ELR (cell line): ENCODE measurements at regions not wholly inside any gene's neighbourhood (a gene's known extent, or its start where the extent isn't known, plus 50 kb on each side); places are given as distances from the start of the nearest gene placed in this dataset.
A peak's percentile ranks its signal among the peaks of the same experiment; 100 is the strongest.

Source experiments
- DNase-seq: peaks from one replicate; pipeline ENCODE4 v3.0.0-alpha.2; 2015; ENCODE audit warnings: low read depth

DNA sequence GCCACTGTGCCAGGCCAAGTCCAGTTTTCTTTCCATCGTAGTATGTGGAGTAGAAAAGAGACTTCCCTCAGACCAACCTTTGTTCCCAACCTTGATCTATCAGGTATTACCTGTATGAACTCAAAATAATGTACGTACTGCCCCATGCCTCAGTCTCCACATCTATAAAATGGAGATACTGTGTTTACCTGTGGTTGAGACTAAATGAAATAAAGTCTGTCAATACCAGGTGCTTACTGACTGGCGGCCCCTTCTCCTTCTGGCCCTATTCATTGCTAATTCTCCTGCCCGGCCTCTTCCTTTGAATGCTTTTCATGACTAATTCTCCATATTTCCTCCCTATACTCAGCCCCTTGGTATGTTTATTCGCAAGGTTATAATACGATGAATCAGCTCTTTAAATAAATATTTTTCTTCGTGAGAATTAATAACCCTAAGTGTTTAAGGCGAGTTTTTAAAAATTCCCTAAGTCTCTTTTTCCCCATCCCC, 89.6 kb upstream of the BASP1 start:
- peak; percentile 96 for DNase-seq

DNA sequence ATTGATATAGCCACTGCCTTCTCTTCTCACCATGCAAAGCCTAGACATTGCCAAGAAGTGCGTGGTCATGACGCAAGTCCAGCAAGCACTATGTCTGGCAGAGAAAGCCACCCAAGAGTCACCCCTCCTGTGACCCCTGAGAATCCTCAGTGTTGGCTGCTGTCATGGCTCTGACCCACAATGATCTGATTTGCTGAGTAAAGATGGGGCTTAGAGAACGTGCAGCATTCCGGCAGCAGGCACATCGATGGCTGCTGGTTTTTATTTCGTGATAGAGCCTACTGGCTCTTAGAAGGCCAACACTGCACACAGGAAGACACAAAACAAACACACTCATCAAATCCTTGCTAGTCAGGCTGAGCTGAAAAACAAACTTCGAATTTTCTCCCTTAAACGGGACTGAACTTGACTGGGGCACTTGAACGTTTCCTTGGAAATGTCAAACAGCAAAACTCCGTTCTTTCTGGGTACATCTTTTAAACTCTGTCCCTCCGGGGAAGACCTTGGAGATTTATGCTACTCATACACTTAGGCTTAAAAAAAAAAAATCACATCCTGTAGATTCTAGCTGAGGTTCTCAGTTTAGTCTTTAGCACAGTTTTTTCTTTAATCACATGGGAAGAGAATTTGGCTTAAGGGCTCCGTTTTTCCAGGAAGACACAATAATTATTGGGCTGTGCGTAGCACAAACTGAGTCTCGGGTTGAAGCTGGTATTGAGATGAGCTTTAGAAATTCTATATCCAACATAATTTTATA, 88.2 kb upstream of the BASP1 start:
- no peak for DNase-seq

DNA sequence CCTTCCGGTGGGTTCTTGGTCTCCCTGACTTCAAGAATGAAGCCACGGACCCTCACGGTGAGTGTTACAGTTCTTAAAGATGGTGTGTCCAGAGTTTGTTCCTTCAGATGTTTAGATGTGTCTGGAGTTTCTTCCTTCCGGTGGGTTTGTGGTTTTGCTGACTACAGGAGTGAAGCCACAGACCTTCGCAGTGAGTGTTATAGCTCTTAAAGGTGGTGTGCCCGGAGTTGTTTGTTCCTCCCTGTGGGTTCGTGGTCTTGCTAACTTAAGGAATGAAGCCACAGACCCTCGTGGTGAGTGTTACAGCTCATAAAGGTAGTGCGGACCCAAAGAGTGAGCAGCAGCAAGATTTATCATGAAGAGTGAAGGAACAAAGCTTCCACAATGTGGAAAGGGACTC, 87.1 kb upstream of the BASP1 start:
- peak; percentile 71 for DNase-seq

DNA sequence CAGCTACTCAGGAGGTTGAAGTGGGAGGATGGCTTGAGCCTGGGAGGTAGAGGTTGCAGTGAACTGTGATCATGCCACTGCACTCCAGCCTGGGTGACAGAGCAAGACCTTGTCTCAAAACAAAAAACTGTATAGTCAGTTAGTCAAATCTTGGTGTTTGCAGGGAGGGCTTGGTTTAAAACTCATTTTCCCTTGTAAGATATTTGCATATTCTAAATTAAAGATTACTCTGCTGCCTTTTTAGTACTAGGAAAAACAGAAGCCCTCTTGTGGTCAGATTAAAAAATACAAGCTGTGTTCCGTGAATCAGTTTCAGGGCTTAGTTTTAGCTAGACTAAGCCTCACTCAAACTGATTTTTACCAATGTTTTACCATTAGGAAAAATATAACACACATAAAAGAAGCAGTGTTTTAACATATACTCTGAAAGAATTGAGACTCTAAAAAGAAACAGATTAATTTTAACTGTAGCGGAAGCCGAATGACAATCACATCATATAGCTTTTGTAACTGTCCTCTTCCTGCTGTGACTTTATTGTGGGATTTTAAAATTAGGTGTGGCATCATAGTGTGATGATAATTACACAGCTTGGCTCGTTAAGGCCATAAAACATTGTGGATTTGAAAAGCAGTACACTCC, 84.9 kb upstream of the BASP1 start:
- peak; percentile 75 for DNase-seq

DNA sequence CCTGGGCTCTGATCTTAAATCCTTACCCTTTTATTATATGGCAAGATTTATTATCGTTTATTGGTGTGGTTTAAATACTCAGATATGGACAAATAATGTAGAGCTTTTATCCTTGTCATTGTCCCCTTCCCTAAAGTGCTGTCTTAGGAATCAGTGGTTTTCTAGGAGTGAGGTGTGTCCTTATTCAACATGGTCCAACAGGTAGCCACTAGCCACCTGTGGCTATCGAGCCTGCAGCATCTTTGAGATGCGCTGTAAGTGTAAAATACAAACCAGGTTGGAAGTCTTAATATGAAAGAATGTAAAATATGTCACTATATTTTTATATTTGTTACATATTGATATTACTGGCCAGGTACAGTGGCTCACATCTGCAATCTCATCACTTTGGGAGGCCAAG, 82.4 kb upstream of the BASP1 start:
- DNase-seq: no peak

DNA sequence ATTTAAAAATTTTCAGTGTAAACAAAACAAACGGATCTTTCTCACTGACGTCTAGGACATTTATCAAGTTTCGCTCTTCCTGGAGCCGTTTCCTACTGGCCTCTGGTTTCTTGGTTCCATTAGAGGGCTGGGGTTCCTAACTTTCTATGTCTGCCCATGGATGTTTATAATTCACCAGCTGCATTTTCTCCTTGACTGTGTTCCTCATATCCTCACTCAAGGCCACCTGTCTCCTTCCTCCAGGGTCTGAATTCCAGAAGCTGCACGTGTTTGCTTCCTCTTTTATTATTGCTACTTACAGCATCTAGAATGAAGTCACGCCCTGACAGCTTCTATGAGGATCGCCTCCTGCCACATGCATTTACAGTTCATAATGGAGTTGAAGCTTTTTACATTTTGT, 74.1 kb upstream of the BASP1 start:
- DNase-seq: no peak

DNA sequence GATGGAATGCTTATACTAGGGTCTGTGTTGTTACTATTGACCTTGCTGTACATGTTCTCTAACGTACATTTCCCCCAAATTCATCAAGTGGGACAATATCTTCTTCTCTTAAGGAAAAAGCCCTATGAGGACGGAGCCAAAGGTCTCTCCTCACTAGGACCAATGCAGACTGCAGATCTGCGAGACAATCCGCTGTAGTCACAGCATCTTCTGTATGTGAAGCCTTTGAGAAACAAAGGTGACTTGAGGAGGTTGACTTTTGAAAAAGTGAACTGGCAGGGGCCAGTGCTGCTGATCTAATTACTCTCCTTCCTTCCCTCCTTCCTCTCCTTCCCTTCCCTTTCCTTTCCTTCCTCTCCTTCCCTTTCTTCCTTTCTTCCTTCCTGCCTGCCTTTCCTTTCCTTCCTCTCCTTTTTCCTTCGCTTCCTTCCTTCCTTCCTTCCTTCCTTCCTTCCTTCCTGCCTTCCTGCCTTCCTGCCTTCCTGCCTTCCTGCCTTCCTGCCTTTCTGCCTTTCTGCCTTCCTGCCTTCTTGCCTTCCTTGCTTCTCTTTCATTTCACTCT, 71.1 kb upstream of the BASP1 start:
- no peak for DNase-seq

DNA sequence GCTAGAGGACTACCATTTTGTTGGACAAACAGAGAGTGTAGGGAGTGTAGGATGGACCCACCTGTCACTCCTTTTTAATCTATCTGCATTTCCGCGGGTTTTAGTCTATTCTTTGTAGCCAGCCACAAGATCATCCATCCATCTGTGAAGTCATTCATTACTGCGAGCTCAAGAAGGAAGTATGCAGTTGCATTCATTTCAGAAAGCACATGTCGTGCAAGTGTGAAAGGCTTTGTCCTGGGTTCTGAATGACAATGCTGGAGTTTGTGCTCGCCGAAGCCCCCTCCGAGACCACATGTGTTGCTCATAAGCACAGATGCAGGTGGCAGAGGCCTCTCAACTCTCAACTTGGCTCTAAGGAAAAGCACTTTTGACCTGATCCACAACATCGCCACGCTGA, 70.3 kb upstream of the BASP1 start:
- DNase-seq: no peak

DNA sequence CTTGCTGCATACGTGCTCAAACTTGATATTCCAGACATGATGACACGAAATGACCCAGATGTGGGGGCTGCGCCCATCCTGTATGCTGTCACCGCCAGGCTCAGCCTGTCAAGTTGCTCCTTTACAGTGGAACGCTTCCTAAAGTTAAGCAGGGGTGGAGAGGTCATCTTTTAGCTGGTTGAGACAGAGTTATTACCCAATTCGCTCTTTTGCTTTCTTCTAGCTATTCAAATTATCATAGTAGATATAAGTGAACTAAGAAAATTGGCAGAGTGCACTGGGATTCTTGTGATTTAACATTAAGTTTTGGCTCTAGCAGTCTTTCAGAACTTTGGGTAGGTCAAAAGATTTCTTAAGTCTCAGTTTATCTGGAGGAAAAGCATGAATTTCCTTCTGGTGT, 69.8 kb upstream of the BASP1 start:
- no peak for DNase-seq

DNA sequence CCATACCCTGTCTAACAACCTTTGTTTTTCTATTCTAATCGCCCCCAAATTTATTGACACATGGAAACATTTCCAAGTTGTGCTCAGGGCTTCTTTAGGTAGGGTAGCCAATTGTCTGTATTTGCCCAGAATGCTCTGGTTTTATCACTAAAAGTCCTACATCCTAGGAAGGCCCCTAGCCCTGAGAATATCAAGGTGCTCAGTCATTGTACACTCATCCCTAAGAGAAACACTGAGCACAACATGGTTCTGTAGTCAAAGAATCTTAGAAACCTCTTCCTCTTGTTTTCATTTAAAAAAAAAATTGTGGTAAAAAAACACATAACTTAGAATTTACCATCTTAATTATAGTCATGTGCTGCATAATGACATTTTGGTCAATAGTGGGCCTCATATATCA, 69.0 kb upstream of the BASP1 start:
- peak; percentile 47 for DNase-seq

DNA sequence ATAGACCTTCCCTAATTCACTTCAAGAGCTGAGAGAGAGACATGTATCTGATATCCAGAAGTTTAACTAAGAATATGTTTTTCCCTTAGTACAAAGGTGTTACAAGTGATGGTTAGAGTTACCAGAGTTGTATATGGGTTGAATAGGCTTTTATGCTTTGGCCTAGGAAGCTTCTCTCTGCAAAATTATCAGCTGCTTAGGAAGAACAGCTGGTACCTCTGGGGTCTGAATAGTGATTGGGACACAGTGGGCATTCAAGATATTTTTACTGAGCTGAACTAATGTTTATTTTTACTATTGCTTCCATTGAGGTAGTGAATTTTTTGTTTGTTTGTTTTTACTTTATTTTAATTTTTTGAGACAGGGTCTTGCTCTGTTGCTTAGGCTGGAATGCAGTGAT, 67.6 kb upstream of the BASP1 start:
- DNase-seq: no peak

DNA sequence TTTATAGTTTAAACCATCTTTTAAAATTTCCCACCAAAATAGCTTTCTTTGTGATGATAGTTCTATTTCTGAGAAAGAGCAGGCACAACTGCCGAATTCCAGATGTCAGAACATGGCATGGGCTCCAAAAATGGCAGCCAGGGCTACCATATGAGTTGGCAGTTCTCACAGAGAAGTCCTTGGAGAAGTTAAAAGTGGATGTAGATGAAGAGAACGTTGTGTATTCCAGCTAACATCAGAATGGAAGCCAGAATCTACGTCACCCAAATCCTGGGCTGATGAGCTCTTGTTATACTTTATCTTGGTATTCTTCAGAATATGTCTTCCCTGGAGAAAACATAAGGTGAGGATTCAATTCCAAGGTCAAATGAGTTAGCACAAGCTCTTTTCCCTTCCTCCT, 66.9 kb upstream of the BASP1 start:
- DNase-seq: no peak

DNA sequence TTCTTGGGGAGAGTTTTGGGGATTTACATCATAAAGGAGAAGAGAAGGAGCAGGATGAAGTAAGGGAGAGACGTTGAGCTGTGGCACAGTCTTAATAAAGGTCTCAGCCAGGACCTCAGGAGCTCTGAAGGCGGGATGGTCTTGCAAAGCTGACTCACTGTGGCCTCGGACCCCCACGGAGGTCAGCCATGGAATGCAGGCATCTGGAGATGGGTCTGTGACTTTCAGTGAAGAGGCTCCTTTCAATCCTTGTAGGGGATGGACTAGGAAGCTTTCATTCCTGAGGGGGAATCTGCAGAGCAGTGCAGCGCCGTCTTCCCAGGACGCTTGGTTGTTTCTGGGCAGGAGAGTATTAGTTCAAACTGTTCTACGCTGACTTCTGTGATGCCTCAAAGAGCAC, 65.7 kb upstream of the BASP1 start:
- DNase-seq: peak; percentile 43

DNA sequence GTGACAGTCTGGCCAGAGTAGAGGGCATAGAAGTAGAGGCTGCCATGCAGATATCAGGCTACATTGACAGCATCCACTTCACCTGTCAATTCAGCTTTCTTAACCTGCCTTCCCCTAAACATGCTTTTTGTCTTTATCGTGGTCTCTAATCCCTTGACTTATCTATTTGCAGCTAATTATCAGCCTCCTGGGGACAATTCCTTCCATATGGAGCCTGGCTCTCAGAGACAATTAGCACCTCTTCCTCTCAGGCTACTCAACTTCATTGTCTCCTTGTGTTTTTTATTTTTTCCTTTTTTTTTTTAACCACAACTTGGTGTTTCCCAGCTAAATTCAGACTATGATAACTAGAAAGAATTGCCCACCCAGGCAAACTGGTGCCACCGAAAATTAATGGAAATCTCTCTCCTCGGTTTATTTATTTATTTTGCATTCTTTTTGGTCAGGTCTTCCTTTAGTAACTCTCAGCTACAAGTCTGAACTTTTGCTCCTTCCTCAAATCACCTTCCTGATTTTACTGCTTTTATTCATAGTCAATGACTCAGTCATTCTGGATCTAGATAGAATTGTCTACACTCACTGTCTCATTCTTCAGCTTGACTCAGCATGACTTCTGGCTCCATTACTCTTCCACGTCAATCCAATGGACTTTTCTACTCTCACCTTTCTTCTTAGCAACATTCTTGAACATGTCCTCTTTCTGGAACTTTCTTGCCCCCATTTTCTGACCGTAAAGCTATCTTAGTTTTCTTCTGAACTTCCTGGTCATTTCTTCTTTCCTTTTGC, 63.0 kb upstream of the BASP1 start:
- peak; percentile 94 for DNase-seq

DNA sequence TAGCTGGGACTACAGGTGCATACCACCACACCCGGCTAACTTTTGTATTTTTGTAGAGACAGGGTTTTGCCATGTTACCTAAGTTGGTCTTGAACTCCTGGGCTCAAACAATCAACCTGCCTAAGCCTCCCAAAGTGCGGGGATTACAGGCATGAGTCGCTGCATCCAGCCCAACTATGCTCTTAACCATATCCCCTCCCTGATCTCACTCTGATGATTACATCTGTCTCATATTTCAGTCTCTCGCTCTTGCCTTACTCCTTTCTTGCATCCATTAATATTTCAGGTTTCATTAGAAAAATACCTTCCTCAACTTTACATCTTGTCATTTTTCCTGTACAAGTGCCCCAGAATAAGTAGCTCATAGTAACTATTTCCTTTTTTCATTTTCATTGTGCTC, 61.0 kb upstream of the BASP1 start:
- peak; percentile 80 for DNase-seq

DNA sequence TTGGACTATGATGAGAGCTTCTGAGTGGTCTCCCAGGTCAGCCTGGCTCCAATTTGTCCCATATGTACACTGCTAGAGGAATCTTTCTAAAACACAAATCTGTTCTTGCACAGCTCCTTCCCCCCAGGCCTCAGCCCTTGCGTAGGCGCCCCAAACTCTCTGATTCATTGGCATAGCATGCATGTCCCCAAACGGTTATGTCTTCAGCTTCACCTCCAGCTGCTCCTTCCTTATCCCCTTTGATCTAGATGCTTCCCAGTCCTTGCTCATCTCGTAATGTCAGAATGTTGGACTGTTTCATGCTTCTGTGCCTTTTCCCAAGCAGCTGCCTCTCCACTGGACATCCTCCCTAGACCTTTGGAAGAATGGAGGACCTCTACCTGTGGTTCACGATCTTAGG, 60.1 kb upstream of the BASP1 start:
- peak; percentile 85 for DNase-seq

DNA sequence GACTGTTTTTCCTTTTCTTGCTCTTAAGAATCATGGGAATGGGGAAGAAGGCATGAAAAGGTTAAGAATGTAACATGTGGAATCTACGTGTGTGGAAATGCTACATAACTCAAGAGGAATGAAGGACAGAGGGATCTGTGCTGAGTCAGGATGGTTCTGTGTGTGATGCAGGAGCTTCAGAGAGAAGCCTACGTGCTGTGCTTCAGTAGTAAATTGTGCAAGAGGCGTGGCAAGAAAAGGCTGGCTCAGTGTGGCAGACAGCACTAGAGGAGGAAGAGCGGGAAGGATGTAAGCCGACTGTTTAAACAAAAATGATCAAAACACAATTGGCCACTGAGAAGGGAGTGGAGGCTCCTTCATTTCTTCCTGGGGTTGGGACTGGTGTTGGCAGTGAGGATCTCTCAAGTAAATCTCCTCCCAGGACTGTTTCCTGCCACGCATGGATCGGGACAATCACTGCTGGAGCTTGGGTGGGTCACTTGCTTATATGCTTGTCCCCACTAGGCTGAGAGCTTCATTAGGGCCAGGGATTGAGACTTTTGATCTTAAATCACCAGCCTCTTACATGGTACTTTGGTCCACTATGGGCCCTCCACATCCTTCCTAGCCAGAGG, 59.4 kb upstream of the BASP1 start:
- DNase-seq: peak; percentile 96

DNA sequence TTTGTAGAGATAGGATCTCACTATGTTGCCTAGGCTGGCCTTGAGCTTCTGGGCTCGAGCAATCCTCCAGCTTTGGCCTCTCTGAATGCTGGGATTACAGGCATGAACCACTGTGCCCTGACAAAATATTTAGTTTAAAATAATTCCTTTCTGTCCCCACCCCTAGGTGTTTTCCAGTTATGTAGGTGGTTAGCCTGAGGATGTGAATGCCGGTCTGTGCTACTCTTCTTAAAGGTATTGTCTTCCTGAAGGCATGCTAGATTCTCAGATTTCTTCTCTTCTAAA, 56.7 kb upstream of the BASP1 start:
- DNase-seq: no peak

DNA sequence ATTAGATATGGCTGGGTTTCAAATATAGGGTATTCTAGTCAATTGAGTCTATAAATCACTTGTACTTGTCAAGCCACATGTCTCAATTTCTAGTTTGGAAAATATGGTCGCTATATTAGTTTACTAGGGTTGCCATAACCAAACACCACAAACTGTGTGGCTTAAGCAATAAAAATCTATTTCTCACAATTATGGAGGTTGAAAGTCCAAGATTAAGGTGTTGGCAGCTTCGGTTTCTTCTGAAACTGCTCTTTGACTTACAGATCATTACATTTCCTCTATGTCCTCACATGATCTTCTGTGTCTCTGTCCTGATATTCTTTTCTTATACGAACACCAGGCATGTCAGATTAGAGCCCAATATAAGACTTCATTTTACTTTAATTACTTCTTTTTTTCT, 55.8 kb upstream of the BASP1 start:
- no peak for DNase-seq

DNA sequence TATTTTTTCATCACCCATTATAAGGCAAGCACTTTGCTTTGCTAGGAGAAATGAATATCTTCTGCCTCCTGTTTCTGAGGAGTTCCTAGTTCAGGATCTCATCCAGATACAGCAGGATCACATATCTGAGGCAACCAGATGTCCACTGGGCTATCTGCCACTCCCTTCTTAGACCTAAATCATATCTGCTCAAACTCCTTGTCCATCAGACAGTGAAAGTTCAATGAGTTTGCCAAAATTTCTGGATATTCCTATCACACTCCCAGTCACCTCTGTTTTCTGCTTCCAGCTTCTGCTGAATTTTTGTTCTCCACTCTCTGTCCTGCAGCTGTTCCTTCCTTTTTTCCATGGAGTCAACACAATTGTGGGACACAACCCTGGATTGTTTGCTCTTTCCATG, 54.2 kb upstream of the BASP1 start:
- DNase-seq: no peak

DNA sequence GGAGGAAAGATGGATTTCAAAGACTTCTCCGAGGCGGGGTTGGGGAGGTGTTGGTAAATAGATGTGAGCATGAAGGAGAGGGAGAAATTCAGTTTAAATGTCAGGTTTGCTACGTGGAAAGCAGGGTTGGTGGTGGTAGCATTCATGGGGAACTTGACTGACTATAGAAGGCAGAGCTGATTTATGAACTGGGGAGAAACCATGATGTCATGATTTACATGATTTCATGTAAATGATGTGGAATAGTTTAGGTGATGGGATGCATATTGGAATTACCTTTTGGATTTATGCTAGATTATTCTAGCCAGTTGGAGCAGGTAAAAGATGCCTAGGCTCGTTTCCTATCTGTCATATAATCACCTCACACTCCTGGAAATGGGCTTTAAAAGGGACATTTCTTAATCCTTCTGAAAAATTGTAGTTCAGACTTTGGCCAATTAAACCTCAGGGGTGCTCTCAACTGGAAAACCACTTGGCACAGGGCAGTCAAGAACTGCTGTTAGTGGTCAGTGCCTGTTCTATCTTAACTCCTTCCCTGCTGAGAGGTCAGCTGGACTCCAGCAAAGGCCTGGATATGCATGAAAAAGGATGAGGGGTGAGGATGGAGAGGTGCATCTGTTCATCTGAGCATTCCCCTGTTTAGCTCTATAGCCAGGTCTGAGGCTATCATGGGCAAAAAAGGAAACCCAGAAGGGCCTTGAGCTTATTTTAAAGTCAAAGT, 50.1 kb upstream of the BASP1 start:
- DNase-seq: no peak
